ENCODE measurements at regions not wholly inside any gene's neighbourhood (a gene's known extent, or its start where the extent isn't known, plus 50 kb on each side); places are given as distances from the start of the nearest gene placed in this dataset.

- Mint-ChIP-seq H3K9me3 (no peaks in the 10 kb centered on the region), H3K27ac (no peak overlapping the region), H3K4me3 (no peak overlapping the region), H3K36me3 (no peaks in the 10 kb centered on the region), H3K4me1 (no peaks in the 10 kb centered on the region), H3K27me3 (ENCODE audit: low read depth) (no peaks in the 10 kb centered on the region)
- no peak for TF ChIP-seq JAZF1 (CRISPR knock-in tag; IDR thresholded peaks at IDR 0.05)
- TF ChIP-seq HMGXB4 (CRISPR knock-in tag; IDR thresholded peaks at IDR 0.05) = no peak
- no peak for TF ChIP-seq ZNF396 (CRISPR knock-in tag; IDR thresholded peaks at IDR 0.05; ENCODE audit: borderline replicate concordance)
- TF ChIP-seq MYBL2 (CRISPR knock-in tag; IDR thresholded peaks at IDR 0.05) = no peak
- no peak for TF ChIP-seq SP1 (CRISPR knock-in tag; conservative IDR thresholded peaks at IDR 0.05)
- TF ChIP-seq PREB (CRISPR knock-in tag; IDR thresholded peaks at IDR 0.05; ENCODE audit: borderline replicate concordance) = no peak
- TF ChIP-seq AFF4 (CRISPR knock-in tag; IDR thresholded peaks at IDR 0.05; ENCODE audit: borderline replicate concordance) = no peak
- no peak for TF ChIP-seq SMAD3 (CRISPR knock-in tag; IDR thresholded peaks at IDR 0.05; ENCODE audit: borderline replicate concordance)
- no peak for TF ChIP-seq MAX (CRISPR knock-in tag; IDR thresholded peaks at IDR 0.05)
- no peak for TF ChIP-seq RELA (CRISPR knock-in tag; IDR thresholded peaks at IDR 0.05; ENCODE audit: borderline replicate concordance)
- no peak for TF ChIP-seq ZNF232 (CRISPR knock-in tag; IDR thresholded peaks at IDR 0.05)
- TF ChIP-seq IRF2 (CRISPR knock-in tag; IDR thresholded peaks at IDR 0.05; ENCODE audit: borderline replicate concordance, low read depth) = no peak
- no peak for TF ChIP-seq ZMAT4 (CRISPR knock-in tag; IDR thresholded peaks at IDR 0.05)
- no peak for TF ChIP-seq USF2 (CRISPR knock-in tag; IDR thresholded peaks at IDR 0.05)
- no peak for TF ChIP-seq USF1 (CRISPR knock-in tag; IDR thresholded peaks at IDR 0.05)
- TF ChIP-seq GABPB1 (CRISPR knock-in tag; IDR thresholded peaks at IDR 0.05) = no peak
- no peak for TF ChIP-seq FOXJ3 (CRISPR knock-in tag; IDR thresholded peaks at IDR 0.05; ENCODE audit: borderline replicate concordance)
- no peak for TF ChIP-seq RORB (CRISPR knock-in tag; IDR thresholded peaks at IDR 0.05)
- TF ChIP-seq ETV6 (CRISPR knock-in tag; IDR thresholded peaks at IDR 0.05) = no peak
- POLR2A ChIA-PET = no interaction called here
- ATAC-seq (no peak), DNase-seq (ENCODE audit: low spot score) (no peak)
- CTCF ChIA-PET = interaction anchor here (1.0 to 1.4 kb wide), 2 partner anchors 10 to 17 kb away, joined by 3 read pairs; no protein-coding TSS in a partner anchor
These were observed 52.4 kb upstream of the CFAP46 start for GRCh38 chr10:132994811-132995210.

Measured in WTC11 (cell line).